Nephron progenitor cell (in vitro differentiated cells): ENCODE measurements at regions not wholly inside any gene's neighbourhood (a gene's known extent, or its start where the extent isn't known, plus 50 kb on each side); places are given as distances from the start of the nearest gene placed in this dataset.

Source experiments
- DNase-seq: peaks from one replicate; pipeline ENCODE4 v3.0.0; 2021
- H3K27ac Mint-ChIP-seq: 2 replicates; pipeline ENCODE4 v1.8.0; 2021; ENCODE audit warnings: mild to moderate bottlenecking, moderate library complexity, mixed read lengths
- H3K27me3 Mint-ChIP-seq: 2 replicates; pipeline ENCODE4 v1.8.0; 2021; ENCODE audit warnings: mild to moderate bottlenecking, low read depth, mixed read lengths; ENCODE audit not compliant: poor library complexity
- H3K36me3 Mint-ChIP-seq: 2 replicates; pipeline ENCODE4 v1.8.0; 2021; ENCODE audit warnings: low read depth, mixed read lengths
- H3K4me1 Mint-ChIP-seq: 2 replicates; pipeline ENCODE4 v1.8.0; 2021; ENCODE audit warnings: mixed read lengths
- H3K4me3 Mint-ChIP-seq: 2 replicates; pipeline ENCODE4 v1.8.0; 2021; ENCODE audit warnings: mild to moderate bottlenecking, moderate library complexity, mixed read lengths
- H3K9me3 Mint-ChIP-seq: 2 replicates; pipeline ENCODE4 v1.8.0; 2021; ENCODE audit warnings: mild to moderate bottlenecking, moderate library complexity, mixed read lengths
- CTCF ChIP-seq: fragments of 200-600 bp; sonication (generic); IDR thresholded peaks from 2 replicates; pipeline ENCODE4 v1.5.0; 2021; ENCODE audit warnings: antibody characterized with exemption

GRCh38 chr4:115430024-115430423 lies 316.6 kb upstream of the NDST4 start:
- Mint-ChIP-seq H3K9me3 (no peaks in the 10 kb centered on the region), H3K36me3 (no peaks in the 10 kb centered on the region), H3K27ac (no peak overlapping the region), H3K27me3 (no peaks in the 10 kb centered on the region), H3K4me3 (no peak overlapping the region), H3K4me1 (no peaks in the 10 kb centered on the region)
- no peak for DNase-seq
- TF ChIP-seq CTCF, result no peak

DNA sequence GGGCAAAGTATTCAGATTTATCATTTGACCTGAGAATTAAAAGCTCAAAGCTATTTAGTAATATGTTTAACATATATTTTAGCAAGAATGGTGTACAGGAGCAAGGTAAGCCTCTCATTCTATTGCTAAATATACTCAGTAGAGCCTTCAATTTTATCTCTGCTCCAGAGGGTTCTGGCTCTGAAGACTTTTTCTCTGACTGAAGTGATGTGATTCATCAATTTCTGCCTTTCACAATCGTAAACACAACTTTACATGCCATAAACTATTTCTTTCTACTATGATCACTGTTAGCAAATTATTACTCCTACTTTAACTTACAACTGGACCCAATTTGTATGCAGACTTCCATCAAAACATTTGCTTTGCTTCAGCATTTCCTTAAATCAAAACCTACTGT lies 315.0 kb upstream of the NDST4 start:
- Mint-ChIP-seq H3K27me3 (no peaks in the 10 kb centered on the region), H3K4me1 (no peaks in the 10 kb centered on the region), H3K4me3 (no peak overlapping the region), H3K9me3 (peaks cover 5% of the 10 kb centered on the region), H3K36me3 (no peaks in the 10 kb centered on the region), H3K27ac (no peak overlapping the region)
- TF ChIP-seq CTCF, result no peak
- DNase-seq, result no peak

GRCh38 chr4:115424852-115425251 lies 311.4 kb upstream of the NDST4 start:
- Mint-ChIP-seq H3K9me3 (peaks cover 27% of the 10 kb centered on the region), H3K4me3 (no peak overlapping the region), H3K27me3 (peaks cover 3% of the 10 kb centered on the region), H3K36me3 (no peaks in the 10 kb centered on the region), H3K4me1 (no peaks in the 10 kb centered on the region), H3K27ac (no peak overlapping the region)
- no peak for TF ChIP-seq CTCF
- no peak for DNase-seq

DNA sequence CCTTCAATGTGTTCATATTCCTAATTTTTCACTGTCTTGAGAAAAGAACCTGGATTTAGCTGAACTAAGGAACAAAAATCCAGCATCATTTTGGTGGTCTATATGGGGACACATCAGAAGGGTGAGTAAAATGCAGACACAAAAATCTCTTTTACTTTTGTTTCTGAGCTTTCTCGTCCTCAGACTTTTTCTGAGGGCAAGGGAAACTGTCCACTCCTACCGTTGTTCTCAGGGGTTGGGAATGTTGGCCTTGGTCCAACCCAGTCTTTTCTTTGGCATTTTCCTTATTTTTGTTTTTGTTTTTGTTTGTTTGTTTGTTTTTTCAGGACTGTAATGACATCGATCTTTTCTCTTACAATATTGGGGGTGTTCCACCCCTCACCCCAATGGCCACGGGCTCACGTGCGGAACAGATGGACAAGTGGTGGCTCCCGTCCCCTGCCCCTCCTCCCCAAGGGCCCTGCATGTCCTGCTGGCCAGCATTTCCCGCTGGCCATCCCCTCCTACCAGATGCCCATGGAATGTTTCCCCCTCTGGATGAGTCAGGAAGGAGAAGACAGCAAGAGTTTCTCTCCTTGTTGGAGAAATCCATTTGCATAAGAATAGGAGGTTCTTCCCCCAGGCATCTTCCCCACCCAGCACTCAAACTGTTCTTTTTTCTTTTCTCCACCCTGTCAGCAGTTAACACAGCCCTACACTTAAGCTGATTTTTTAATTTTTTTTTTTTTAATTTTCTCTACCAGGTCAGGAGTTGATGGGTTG lies 305.4 kb upstream of the NDST4 start:
- no peaks in the 10 kb centered on the region for H3K4me1 Mint-ChIP-seq
- peaks cover 3% of the 10 kb centered on the region for H3K27me3 Mint-ChIP-seq
- H3K4me3 Mint-ChIP-seq, result no peak overlapping the region
- H3K36me3 Mint-ChIP-seq, result no peaks in the 10 kb centered on the region
- no peak for TF ChIP-seq CTCF
- H3K27ac Mint-ChIP-seq, result no peak overlapping the region
- DNase-seq, result no peak
- H3K9me3 Mint-ChIP-seq, result peaks cover 27% of the 10 kb centered on the region

GRCh38 chr4:115396034-115396433 lies 282.6 kb upstream of the NDST4 start:
- TF ChIP-seq CTCF, result no peak
- no peak overlapping the region for H3K4me3 Mint-ChIP-seq
- no peak overlapping the region for H3K27ac Mint-ChIP-seq
- peaks cover 29% of the 10 kb centered on the region for H3K9me3 Mint-ChIP-seq
- H3K36me3 Mint-ChIP-seq, result no peaks in the 10 kb centered on the region
- no peak for DNase-seq
- no peaks in the 10 kb centered on the region for H3K4me1 Mint-ChIP-seq
- H3K27me3 Mint-ChIP-seq, result peaks cover 11% of the 10 kb centered on the region

DNA sequence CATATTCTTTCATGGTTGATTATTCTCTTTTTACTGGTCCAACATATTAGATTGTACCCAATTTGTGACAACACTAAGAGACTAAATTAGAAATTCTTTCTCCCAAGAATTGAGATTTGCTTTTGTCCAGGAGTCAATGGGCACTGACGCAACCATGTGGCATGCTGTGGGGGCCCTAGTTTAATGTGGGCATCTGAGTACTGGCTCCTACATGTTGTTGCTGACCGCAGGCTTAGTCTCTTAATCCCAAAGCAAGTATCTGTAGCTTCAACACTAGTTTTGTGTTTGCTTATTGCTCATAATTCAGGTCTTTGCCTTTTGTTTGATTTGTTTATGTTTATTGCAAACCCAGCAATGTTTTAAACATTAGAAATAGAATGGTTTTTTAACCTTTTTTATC lies 263.4 kb upstream of the NDST4 start:
- no peaks in the 10 kb centered on the region for H3K27me3 Mint-ChIP-seq
- H3K27ac Mint-ChIP-seq, result no peak overlapping the region
- no peak for DNase-seq
- H3K4me3 Mint-ChIP-seq, result no peak overlapping the region
- no peaks in the 10 kb centered on the region for H3K4me1 Mint-ChIP-seq
- TF ChIP-seq CTCF, result no peak
- no peaks in the 10 kb centered on the region for H3K9me3 Mint-ChIP-seq
- H3K36me3 Mint-ChIP-seq, result no peaks in the 10 kb centered on the region
